CD4-positive, CD25-positive, alpha-beta regulatory T cell (primary cell): ENCODE measurements at regions not wholly inside any gene's neighbourhood (a gene's known extent, or its start where the extent isn't known, plus 50 kb on each side); places are given as distances from the start of the nearest gene placed in this dataset.

Experiments
- ATAC-seq, 2 donors: fragments of 150-1000 bp; cut with Tn5 transposase; one replicate each; pipeline ENCODE4 v1.10.0; 2021; ENCODE audit warnings: low read depth in 2 of 2, moderate number of reproducible peaks in 2 of 2, moderate library complexity in 1 of 2
- DNase-seq, 3 donors: peaks; one replicate each; pipeline versions ENCODE4 v3.0.0 to v3.0.0-alpha.2; 2012 to 2022; ENCODE audit warnings: mixed read lengths in 1 of 3
- H3K27ac ChIP-seq: one replicate; pipeline ENCODE4 v1.7.0; 2013; ENCODE audit warnings: mild to moderate bottlenecking, low read length; ENCODE audit not compliant: insufficient read depth, poor library complexity, severe bottlenecking
- H3K27me3 ChIP-seq: one replicate; pipeline ENCODE4 v1.7.0; 2013; ENCODE audit warnings: low read length; ENCODE audit not compliant: control insufficient read depth, insufficient read depth
- H3K36me3 ChIP-seq: one replicate; pipeline ENCODE4 v1.7.0; 2013; ENCODE audit warnings: mild to moderate bottlenecking, low read length, moderate library complexity; ENCODE audit not compliant: control insufficient read depth, insufficient read depth
- H3K4me1 ChIP-seq: 2 replicates; pipeline ENCODE4 v1.7.0; 2013; ENCODE audit warnings: mild to moderate bottlenecking, low read length; ENCODE audit not compliant: insufficient read depth, control insufficient read depth, poor library complexity, severe bottlenecking
- H3K4me3 ChIP-seq: one replicate; pipeline ENCODE4 v1.7.0; 2013; ENCODE audit warnings: low read depth, mild to moderate bottlenecking, low read length, moderate library complexity
- H3K9me3 ChIP-seq, 2 experiments: 1 replicate in 1 of 2; 2 replicates in 1 of 2; pipeline ENCODE4 v1.7.0; 2013; ENCODE audit warnings: low read length in 2 of 2, mild to moderate bottlenecking in 1 of 2, moderate library complexity in 1 of 2; ENCODE audit not compliant: control insufficient read depth in 2 of 2
- H3K27ac Mint-ChIP-seq, 3 donors: one replicate each; pipeline ENCODE4 v1.8.0; 2020 to 2022; ENCODE audit warnings: mild to moderate bottlenecking in 3 of 3, mixed read lengths in 3 of 3, moderate library complexity in 2 of 3
- H3K27me3 Mint-ChIP-seq: one replicate; pipeline ENCODE4 v1.8.0; 2022; ENCODE audit warnings: mild to moderate bottlenecking, mixed read lengths
- H3K36me3 Mint-ChIP-seq: one replicate; pipeline ENCODE4 v1.8.0; 2020; ENCODE audit warnings: mixed read lengths
- H3K4me1 Mint-ChIP-seq, 4 donors: one replicate each; pipeline ENCODE4 v1.8.0; 2020 to 2022; ENCODE audit warnings: mixed read lengths in 4 of 4, mild to moderate bottlenecking in 1 of 4
- H3K4me3 Mint-ChIP-seq, 4 donors: one replicate each; pipeline ENCODE4 v1.8.0; 2020 to 2022; ENCODE audit warnings: mild to moderate bottlenecking in 4 of 4, mixed read lengths in 4 of 4, moderate library complexity in 3 of 4
- H3K9me3 Mint-ChIP-seq, 7 donors: one replicate each; pipeline ENCODE4 v1.8.0; 2020 to 2022; ENCODE audit warnings: mixed read lengths in 7 of 7, mild to moderate bottlenecking in 3 of 7, moderate library complexity in 2 of 7

- Histone ChIP-seq H3K4me3 (no peak overlapping the region), H3K27ac (no peak overlapping the region), H3K4me1 (no peaks in the 10 kb centered on the region), H3K9me3 (no peaks in the 10 kb centered on the region), H3K27me3 (no peaks in the 10 kb centered on the region), H3K36me3 (no peaks in the 10 kb centered on the region)
- Mint-ChIP-seq H3K4me3 (no peak overlapping the region), H3K9me3 (peaks cover 0 to 5% (median 0%) of the 10 kb centered on the region in 7 donors), H3K27me3 (no peaks in the 10 kb centered on the region), H3K36me3 (no peaks in the 10 kb centered on the region), H3K4me1 (peaks cover 2 to 15% (median 4%) of the 10 kb centered on the region in 4 donors), H3K27ac (no peak overlapping the region)
- ATAC-seq = no peak
- no peak for DNase-seq
These were observed 471.8 kb downstream of the KDM4C start for GRCh38 chr9:7229571-7229970.

DNA sequence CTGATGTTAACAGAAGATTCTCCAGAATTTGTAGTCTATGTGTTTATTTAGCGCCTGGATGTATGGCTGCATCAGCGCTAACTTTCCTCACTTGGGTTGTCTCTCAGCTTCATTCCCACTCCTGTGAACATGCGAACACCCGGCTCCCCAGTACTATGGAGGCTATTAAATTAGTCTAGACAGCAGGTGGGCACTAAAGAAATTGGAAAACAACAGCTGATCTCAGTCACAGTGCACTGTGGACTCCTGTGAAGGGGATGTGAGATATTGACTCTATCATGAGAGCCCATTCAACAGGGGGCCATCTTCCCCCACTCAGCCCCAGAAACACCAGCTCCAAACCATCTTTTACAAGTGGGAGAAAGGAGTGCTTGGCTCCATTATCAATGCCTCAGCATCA, 471.0 kb downstream of the KDM4C start:
- H3K27ac Mint-ChIP-seq = no peak overlapping the region
- peaks cover 4% of the 10 kb centered on the region for H3K27me3 Mint-ChIP-seq
- Histone ChIP-seq H3K9me3 (no peaks in the 10 kb centered on the region), H3K4me3 (no peak overlapping the region), H3K36me3 (no peaks in the 10 kb centered on the region), H3K4me1 (no peaks in the 10 kb centered on the region), H3K27ac (no peak overlapping the region), H3K27me3 (no peaks in the 10 kb centered on the region)
- H3K9me3 Mint-ChIP-seq = peaks cover 0 to 5% (median 0%) of the 10 kb centered on the region in 7 donors
- ATAC-seq (no peak), DNase-seq (no peak)
- H3K36me3 Mint-ChIP-seq = no peaks in the 10 kb centered on the region
- H3K4me3 Mint-ChIP-seq = no peak overlapping the region
- H3K4me1 Mint-ChIP-seq = peaks cover 0 to 15% (median 4%) of the 10 kb centered on the region in 4 donors

- Mint-ChIP-seq H3K4me1 (peaks cover 0 to 15% (median 4%) of the 10 kb centered on the region in 4 donors), H3K27me3 (peaks cover 4% of the 10 kb centered on the region), H3K27ac (no peak overlapping the region), H3K4me3 (no peak overlapping the region), H3K36me3 (no peaks in the 10 kb centered on the region), H3K9me3 (peaks cover 0 to 5% (median 0%) of the 10 kb centered on the region in 7 donors)
- Histone ChIP-seq H3K9me3 (no peaks in the 10 kb centered on the region), H3K4me1 (no peaks in the 10 kb centered on the region), H3K27ac (no peak overlapping the region), H3K4me3 (no peak overlapping the region), H3K36me3 (no peaks in the 10 kb centered on the region), H3K27me3 (no peaks in the 10 kb centered on the region)
- no peak for ATAC-seq
- no peak for DNase-seq
These were observed 470.2 kb downstream of the KDM4C start for GRCh38 chr9:7227951-7228350.

DNA sequence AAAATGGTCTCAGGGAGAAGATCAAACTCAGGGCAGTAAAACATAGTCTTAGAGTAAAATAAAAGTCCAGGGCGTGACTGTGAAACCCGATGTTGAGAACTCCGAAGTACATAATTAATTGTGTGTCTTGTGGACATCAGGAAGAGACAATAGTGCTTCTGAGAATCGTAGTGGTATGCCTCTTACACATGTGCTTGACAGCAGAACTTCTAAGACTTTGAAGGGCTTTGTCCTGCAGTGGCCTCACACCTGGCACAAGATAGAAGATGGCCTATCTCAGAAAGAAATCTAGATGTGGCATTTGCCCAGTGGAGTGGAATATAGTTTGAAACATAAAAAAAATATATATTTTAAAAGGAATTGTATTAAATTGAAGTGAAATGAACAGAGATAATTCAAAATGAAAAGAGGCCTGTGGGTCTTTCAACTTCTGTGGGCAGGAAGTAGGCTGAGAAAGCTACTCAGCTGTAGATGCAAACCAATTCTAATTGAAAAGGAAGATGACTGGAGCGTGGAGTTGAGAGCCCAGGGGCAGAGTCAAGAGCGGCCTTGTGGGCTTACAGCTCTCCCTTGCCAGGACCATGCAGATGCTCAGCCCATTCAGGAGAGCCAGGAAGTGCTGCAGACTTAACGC, 468.4 kb downstream of the KDM4C start:
- Mint-ChIP-seq H3K4me3 (no peak overlapping the region), H3K27ac (no peak overlapping the region), H3K36me3 (no peaks in the 10 kb centered on the region), H3K27me3 (peaks cover 4% of the 10 kb centered on the region), H3K4me1 (peaks cover 0 to 15% (median 4%) of the 10 kb centered on the region in 4 donors), H3K9me3 (peaks cover 0 to 8% (median 0%) of the 10 kb centered on the region in 7 donors)
- Histone ChIP-seq H3K4me3 (no peak overlapping the region), H3K4me1 (no peaks in the 10 kb centered on the region), H3K9me3 (no peaks in the 10 kb centered on the region), H3K36me3 (no peaks in the 10 kb centered on the region), H3K27me3 (no peaks in the 10 kb centered on the region), H3K27ac (no peak overlapping the region)
- peak in 1 of 3 donors; percentile 37 for DNase-seq
- ATAC-seq = no peak
